ENCODE measurements at regions not wholly inside any gene's neighbourhood (a gene's known extent, or its start where the extent isn't known, plus 50 kb on each side); places are given as distances from the start of the nearest gene placed in this dataset.

DNA sequence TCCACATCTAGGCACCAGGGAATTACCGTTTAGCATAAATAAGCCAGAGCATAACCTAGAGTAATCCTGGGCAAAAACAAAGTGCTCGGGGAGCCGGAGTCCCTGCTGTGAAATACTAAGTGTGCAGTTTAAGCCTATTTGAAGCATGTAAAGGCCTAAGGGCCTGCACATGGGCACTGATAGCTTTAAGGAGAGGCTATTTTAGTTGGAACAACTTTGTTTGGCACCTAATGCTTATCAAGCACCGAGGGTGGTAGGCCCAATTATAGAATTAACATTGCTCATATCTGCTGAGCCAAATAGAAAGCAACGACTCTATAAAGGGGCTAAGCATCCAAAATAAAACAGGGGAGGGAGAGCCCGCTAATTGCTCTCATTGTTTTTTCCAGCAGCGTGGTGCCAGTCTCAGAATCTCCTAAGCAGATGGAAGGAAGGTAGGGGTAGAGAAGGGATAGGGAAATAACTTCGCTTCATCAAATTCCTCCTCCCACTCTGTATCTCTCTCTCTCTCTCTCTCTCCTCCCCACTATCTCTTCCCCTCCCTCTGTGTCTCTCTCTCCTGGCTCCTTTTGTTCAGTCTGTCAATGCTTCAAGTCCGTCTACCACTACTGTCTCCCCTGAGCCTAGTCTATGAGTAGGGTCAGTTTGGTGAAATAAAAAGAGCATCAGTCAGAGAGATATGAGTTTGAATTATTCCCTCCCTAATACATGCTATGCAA, 292.8 kb downstream of the NXPE2 start:
- WGBS, 2 donors (ENCODE audit: low coverage in 1 of 2): 78 to 81% methylated on average over 4 to 9 of the region's 9 CpGs

DNA sequence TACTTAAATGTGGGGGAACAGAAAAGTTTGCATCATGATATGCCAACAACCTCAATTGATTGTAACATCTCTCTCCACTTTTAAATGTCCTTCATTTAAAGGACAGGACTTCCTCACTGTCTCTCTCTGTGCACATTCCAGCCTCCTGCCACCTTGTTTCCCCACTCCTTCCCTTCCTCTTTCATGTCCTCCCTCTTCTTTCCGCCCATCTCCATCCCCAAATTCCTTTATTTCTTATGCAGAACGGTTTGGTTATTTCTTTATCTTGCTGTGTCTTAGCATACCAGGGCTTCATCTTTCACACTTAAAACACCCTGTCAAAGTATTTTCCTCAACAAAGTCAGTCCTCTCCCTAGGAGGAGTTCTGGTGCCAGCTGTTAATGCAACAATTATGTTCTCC, 293.8 kb downstream of the NXPE2 start:
- no peak for ATAC-seq
- no peaks in the 10 kb centered on the region for H3K36me3 ChIP-seq
- peaks cover 29% of the 10 kb centered on the region for H3K27me3 ChIP-seq
- no peak overlapping the region for H3K27ac ChIP-seq
- H3K4me1 ChIP-seq: no peaks in the 10 kb centered on the region
- no peak for TF ChIP-seq EP300 (IDR thresholded peaks at IDR 0.05)
- no peak for TF ChIP-seq POLR2A (IDR thresholded peaks at IDR 0.05)
- TF ChIP-seq, protein P1, sequence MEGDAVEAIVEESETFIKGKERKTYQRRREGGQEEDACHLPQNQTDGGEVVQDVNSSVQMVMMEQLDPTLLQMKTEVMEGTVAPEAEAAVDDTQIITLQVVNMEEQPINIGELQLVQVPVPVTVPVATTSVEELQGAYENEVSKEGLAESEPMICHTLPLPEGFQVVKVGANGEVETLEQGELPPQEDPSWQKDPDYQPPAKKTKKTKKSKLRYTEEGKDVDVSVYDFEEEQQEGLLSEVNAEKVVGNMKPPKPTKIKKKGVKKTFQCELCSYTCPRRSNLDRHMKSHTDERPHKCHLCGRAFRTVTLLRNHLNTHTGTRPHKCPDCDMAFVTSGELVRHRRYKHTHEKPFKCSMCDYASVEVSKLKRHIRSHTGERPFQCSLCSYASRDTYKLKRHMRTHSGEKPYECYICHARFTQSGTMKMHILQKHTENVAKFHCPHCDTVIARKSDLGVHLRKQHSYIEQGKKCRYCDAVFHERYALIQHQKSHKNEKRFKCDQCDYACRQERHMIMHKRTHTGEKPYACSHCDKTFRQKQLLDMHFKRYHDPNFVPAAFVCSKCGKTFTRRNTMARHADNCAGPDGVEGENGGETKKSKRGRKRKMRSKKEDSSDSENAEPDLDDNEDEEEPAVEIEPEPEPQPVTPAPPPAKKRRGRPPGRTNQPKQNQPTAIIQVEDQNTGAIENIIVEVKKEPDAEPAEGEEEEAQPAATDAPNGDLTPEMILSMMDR (IDR thresholded peaks at IDR 0.05): no peak
- no peak for TF ChIP-seq POLR2AphosphoS5 (IDR thresholded peaks at IDR 0.05)
- H3K4me3 ChIP-seq: no peak overlapping the region
- WGBS, 2 donors (ENCODE audit: low coverage in 1 of 2): 36 to 37% methylated on average over 2 of the region's 2 CpGs
- no peaks in the 10 kb centered on the region for H3K9me3 ChIP-seq

More for the DNA sequence above, 292.8 kb downstream of the NXPE2 start:
- no peaks in the 10 kb centered on the region for H3K4me1 ChIP-seq
- TF ChIP-seq EP300 (IDR thresholded peaks at IDR 0.05): no peak
- ATAC-seq: no peak
- H3K27ac ChIP-seq: no peak overlapping the region
- peaks cover 29% of the 10 kb centered on the region for H3K27me3 ChIP-seq
- H3K36me3 ChIP-seq: no peaks in the 10 kb centered on the region
- H3K9me3 ChIP-seq: no peaks in the 10 kb centered on the region
- no peak overlapping the region for H3K4me3 ChIP-seq

DNA sequence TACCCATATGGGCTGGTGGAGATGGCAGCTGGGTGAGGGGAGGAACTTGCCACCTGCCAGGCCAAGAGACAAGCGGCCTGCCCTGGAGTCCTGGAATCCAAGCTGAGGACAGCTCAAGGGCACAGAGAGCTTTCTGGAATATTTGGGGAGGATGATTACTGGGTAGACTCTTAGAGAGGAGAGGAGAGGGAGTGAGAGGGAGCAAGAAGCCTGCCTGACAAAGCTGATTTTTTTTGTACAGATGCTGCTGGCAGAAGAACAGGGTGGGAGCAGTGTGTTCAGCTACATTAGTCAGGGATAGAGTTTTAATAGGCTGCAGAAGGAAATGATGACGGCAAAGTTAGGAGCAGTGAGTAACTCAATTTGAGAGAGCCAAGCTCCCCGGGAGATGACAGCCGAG, 299.3 kb downstream of the NXPE2 start:
- no peaks in the 10 kb centered on the region for H3K4me1 ChIP-seq
- TF ChIP-seq POLR2AphosphoS5 (IDR thresholded peaks at IDR 0.05): no peak
- TF ChIP-seq, protein P1 (IDR thresholded peaks at IDR 0.05): no peak

GRCh38 chr11:114982141-114982540, 303.8 kb downstream of the NXPE2 start:
- TF ChIP-seq EP300 (IDR thresholded peaks at IDR 0.05) (no peak), POLR2AphosphoS5 (IDR thresholded peaks at IDR 0.05) (no peak), POLR2A (IDR thresholded peaks at IDR 0.05) (no peak)
- TF ChIP-seq, protein P1 (IDR thresholded peaks at IDR 0.05): no peak
- no peaks in the 10 kb centered on the region for H3K36me3 ChIP-seq
- no peaks in the 10 kb centered on the region for H3K9me3 ChIP-seq
- peaks cover 24% of the 10 kb centered on the region for H3K27me3 ChIP-seq
- no peaks in the 10 kb centered on the region for H3K4me1 ChIP-seq
- no peak for ATAC-seq
- 40 to 50% methylated on average over 1 of the region's 1 CpG for WGBS, 2 donors (ENCODE audit: low coverage in 1 of 2)
- H3K4me3 ChIP-seq: no peak overlapping the region
- no peak overlapping the region for H3K27ac ChIP-seq

More for the DNA sequence above, 299.3 kb downstream of the NXPE2 start:
- peaks cover 46% of the 10 kb centered on the region for H3K27me3 ChIP-seq
- 32 to 37% methylated on average over 3 to 4 of the region's 4 CpGs for WGBS, 2 donors (ENCODE audit: low coverage in 1 of 2)
- H3K27ac ChIP-seq: no peak overlapping the region
- H3K4me3 ChIP-seq: no peak overlapping the region
- no peak for ATAC-seq
- no peaks in the 10 kb centered on the region for H3K9me3 ChIP-seq
- no peaks in the 10 kb centered on the region for H3K36me3 ChIP-seq

DNA sequence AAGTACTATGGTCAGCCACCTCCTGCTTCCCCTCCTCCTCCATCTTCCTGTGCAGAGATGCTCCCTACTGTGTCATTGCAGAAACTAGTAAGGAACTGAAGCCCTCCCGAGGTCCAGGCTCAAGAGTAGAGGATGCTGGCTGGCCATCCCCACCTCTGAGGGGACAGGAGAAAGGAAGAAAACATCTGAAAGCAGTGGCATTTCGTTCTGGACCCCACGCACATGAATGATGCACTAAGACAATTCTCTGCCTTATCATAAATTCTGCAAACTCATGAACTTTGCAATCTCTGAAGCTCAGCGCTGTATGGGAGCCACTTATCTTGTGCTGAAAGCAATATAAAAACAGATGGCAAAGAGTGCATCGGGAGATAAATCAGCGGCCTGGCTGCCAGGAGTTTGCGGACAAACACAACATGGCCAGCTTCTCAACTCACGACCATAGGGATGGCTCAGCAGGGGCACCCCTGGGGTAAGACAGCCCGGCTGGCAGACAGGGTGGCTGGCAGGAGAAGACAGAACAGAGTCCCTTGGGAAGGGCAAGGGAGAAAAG, 306.4 kb downstream of the NXPE2 start:
- no peaks in the 10 kb centered on the region for H3K4me1 ChIP-seq
- ATAC-seq: no peak
- H3K27me3 ChIP-seq: peaks cover 12% of the 10 kb centered on the region
- H3K9me3 ChIP-seq: no peaks in the 10 kb centered on the region
- H3K4me3 ChIP-seq: no peak overlapping the region
- WGBS, 2 donors (ENCODE audit: low coverage in 1 of 2): 78 to 100% methylated on average over 1 to 7 of the region's 9 CpGs
- no peaks in the 10 kb centered on the region for H3K36me3 ChIP-seq
- H3K27ac ChIP-seq: no peak overlapping the region
- TF ChIP-seq, protein P1 (IDR thresholded peaks at IDR 0.05): no peak
- no peak for TF ChIP-seq EP300 (IDR thresholded peaks at IDR 0.05)
- no peak for TF ChIP-seq POLR2A (IDR thresholded peaks at IDR 0.05)
- TF ChIP-seq POLR2AphosphoS5 (IDR thresholded peaks at IDR 0.05): no peak
